ENCODE measurements at regions not wholly inside any gene's neighbourhood (a gene's known extent, or its start where the extent isn't known, plus 50 kb on each side); places are given as distances from the start of the nearest gene placed in this dataset.

- TF ChIP-seq CTCF (IDR thresholded peaks at IDR 0.05) = no peak
- Histone ChIP-seq H3K27me3 (no peaks in the 10 kb centered on the region), H3K4me3 (ENCODE audit: low read depth in 1 of 2, low read length in 1 of 2) (no peak overlapping the region), H3K36me3 (no peaks in the 10 kb centered on the region), H3K27ac (no peak overlapping the region), H3K9me3 (no peaks in the 10 kb centered on the region), H3K4me1 (ENCODE audit: control insufficient read depth in 1 of 2, insufficient read depth in 1 of 2, low read depth in 1 of 2, low read length in 1 of 2) (no peaks in the 10 kb centered on the region)
Measured at GRCh38 chr18:45481821-45482220, 133.5 kb upstream of the SLC14A2 start.

- Histone ChIP-seq H3K36me3 (no peaks in the 10 kb centered on the region), H3K9me3 (no peaks in the 10 kb centered on the region), H3K27ac (no peak overlapping the region), H3K4me3 (ENCODE audit: low read depth in 1 of 2, low read length in 1 of 2) (no peak overlapping the region), H3K27me3 (no peaks in the 10 kb centered on the region), H3K4me1 (ENCODE audit: control insufficient read depth in 1 of 2, insufficient read depth in 1 of 2, low read depth in 1 of 2, low read length in 1 of 2) (no peaks in the 10 kb centered on the region)
- no peak for TF ChIP-seq CTCF (IDR thresholded peaks at IDR 0.05)
Measured at GRCh38 chr18:45482286-45482685, 133.0 kb upstream of the SLC14A2 start.

GRCh38 chr18:45487581-45487980 lies 127.7 kb upstream of the SLC14A2 start:
- TF ChIP-seq CTCF (IDR thresholded peaks at IDR 0.05) = no peak
- no peaks in the 10 kb centered on the region for H3K4me1 ChIP-seq (ENCODE audit: control insufficient read depth in 1 of 2, insufficient read depth in 1 of 2, low read depth in 1 of 2, low read length in 1 of 2)
- H3K27me3 ChIP-seq = no peaks in the 10 kb centered on the region
- no peaks in the 10 kb centered on the region for H3K9me3 ChIP-seq
- H3K36me3 ChIP-seq = no peaks in the 10 kb centered on the region
- no peak overlapping the region for H3K27ac ChIP-seq
- H3K4me3 ChIP-seq (ENCODE audit: low read depth in 1 of 2, low read length in 1 of 2) = no peak overlapping the region

- H3K9me3 ChIP-seq = no peaks in the 10 kb centered on the region
- no peak overlapping the region for H3K27ac ChIP-seq
- H3K36me3 ChIP-seq = no peaks in the 10 kb centered on the region
- H3K4me1 ChIP-seq (ENCODE audit: control insufficient read depth in 1 of 2, insufficient read depth in 1 of 2, low read depth in 1 of 2, low read length in 1 of 2) = no peaks in the 10 kb centered on the region
- no peak overlapping the region for H3K4me3 ChIP-seq (ENCODE audit: low read depth in 1 of 2, low read length in 1 of 2)
- no peak for TF ChIP-seq CTCF (IDR thresholded peaks at IDR 0.05)
- H3K27me3 ChIP-seq = no peaks in the 10 kb centered on the region
Measured at GRCh38 chr18:45488645-45489044, 126.6 kb upstream of the SLC14A2 start.

- no peak for TF ChIP-seq CTCF (IDR thresholded peaks at IDR 0.05)
- Histone ChIP-seq H3K4me3 (ENCODE audit: low read depth in 1 of 2, low read length in 1 of 2) (no peak overlapping the region), H3K27me3 (no peaks in the 10 kb centered on the region), H3K9me3 (no peaks in the 10 kb centered on the region), H3K36me3 (no peaks in the 10 kb centered on the region), H3K27ac (no peak overlapping the region), H3K4me1 (ENCODE audit: control insufficient read depth in 1 of 2, insufficient read depth in 1 of 2, low read depth in 1 of 2, low read length in 1 of 2) (no peaks in the 10 kb centered on the region)
Measured at GRCh38 chr18:45493830-45494229, 121.4 kb upstream of the SLC14A2 start.

DNA sequence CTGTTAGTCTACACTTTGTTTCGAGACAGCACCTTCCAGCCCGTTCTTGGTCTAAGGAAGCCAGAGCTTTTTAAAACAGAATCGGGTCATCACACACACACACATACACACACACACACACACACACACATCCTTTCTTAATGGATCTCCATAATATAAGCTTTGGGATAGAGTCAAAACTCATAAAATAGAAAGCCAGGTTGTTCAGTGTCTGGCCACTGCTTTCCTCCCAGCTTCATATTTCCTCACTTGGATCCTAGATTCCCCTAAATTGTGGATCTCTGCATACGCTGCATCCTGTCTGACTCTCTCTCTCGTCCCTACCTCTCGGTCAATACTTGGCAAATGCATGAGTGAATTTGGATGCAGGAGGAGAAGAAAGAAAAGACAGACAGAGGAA lies 120.5 kb upstream of the SLC14A2 start:
- Histone ChIP-seq H3K4me3 (ENCODE audit: low read depth in 1 of 2, low read length in 1 of 2) (no peak overlapping the region), H3K27me3 (no peaks in the 10 kb centered on the region), H3K4me1 (ENCODE audit: control insufficient read depth in 1 of 2, insufficient read depth in 1 of 2, low read depth in 1 of 2, low read length in 1 of 2) (no peaks in the 10 kb centered on the region), H3K9me3 (no peaks in the 10 kb centered on the region), H3K36me3 (no peaks in the 10 kb centered on the region), H3K27ac (no peak overlapping the region)
- TF ChIP-seq CTCF (IDR thresholded peaks at IDR 0.05) = no peak

Measured in neutrophil (primary cell).